ENCODE measurements at regions not wholly inside any gene's neighbourhood (a gene's known extent, or its start where the extent isn't known, plus 50 kb on each side); places are given as distances from the start of the nearest gene placed in this dataset.
A peak's percentile ranks its signal among the peaks of the same experiment; 100 is the strongest.

DNA sequence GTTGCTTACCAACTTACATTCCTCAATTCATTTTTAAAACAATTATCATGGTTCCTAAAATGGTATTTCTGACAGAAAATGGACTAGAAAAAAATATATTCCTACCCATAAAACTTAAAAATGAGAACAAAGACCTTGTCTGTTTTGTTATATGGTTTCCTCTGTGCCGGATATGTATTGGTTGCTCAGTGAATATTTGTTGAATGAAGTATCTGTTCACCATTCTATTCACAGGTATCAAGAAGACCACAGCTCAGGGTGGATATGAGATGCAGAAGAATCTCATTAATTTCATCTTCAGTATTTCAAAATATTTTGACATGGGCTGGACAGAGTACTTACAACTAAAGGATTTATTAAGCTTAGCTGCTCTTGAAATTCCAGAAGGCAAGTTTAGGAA, 58.1 kb downstream of the TUSC7 start:
- no peak for FAIRE-seq
- DNase-seq (ENCODE audit: insufficient read length, low spot score), result no peak

DNA sequence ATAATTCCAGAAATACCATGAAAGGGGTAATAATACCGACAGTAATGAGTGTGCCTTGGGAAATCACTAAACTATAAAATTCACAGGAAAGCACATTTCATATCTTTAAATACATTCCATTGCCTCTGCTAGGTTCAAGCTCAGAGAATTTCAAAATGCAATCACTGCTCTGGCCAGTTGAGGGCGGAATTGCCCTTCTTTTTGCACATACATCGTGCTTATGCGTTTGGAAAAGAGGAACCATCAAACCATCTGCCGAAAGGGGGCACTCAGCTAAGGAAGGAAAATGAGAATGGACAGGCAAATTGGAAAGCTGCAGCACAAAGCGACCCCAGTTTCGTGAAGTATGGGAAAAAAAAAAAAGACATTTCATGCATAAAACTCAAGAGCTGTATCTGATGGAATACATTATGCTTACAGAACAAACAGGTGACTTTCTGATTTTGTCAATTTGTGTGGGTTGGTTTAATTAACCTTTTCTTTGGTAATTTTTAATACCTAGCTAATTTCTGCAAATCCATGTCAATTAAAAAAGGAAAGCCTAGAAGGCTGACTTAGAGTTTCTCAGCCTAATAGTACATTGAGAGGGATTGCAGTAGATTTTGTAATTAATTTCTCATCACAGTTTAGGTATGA, 61.4 kb downstream of the TUSC7 start:
- DNase-seq (ENCODE audit: insufficient read length, low spot score), result peak; percentile 23
- FAIRE-seq, result peak; percentile 96

- no peak for FAIRE-seq
- no peak for DNase-seq (ENCODE audit: insufficient read length, low spot score)
Measured at GRCh38 chr3:116776880-116777785, 67.6 kb downstream of the TUSC7 start.

DNA sequence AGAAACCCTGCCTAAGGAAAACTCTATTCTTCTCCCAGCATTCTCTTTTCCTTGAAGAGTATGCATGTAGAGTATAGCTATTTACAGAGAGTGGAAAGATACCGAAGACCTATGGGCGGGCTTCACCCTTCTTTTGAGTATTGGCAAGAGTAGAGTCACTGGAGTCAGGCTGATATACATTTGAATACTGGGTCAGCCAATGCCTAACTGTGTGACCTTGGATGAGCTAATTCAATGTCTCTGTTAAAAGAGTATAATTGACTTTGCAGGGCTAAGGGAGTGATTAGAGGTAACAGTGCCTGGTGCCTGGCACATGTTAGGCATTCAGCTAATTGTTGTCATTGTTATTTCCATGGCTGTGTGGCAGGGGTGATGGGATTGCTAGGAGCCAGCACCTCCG, 75.6 kb downstream of the TUSC7 start:
- DNase-seq (ENCODE audit: insufficient read length, low spot score) (no peak), FAIRE-seq (no peak)

DNA sequence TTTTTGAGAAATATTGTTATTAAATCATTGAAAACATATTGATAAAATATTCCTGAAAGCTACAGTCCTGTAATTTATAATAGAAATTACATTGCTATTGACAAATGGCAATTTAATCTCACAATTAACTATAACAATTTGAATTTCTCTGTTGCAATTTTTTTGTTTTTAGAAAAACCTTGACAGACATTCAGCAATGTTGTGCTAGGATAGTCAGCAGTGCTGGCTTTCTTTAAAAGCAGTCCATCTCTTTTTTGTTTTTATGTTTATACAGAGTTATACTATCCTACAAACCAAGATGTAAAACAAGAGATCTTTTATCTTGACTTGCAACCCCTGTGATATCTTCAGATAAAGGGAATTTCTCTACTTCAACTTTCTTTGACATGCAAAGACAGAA, 93.1 kb downstream of the TUSC7 start:
- FAIRE-seq (no peak), DNase-seq (ENCODE audit: insufficient read length, low spot score) (no peak)

- FAIRE-seq, result no peak
- DNase-seq (ENCODE audit: insufficient read length, low spot score), result no peak
Measured at GRCh38 chr3:116806351-116806750, 96.8 kb downstream of the TUSC7 start.

DNA sequence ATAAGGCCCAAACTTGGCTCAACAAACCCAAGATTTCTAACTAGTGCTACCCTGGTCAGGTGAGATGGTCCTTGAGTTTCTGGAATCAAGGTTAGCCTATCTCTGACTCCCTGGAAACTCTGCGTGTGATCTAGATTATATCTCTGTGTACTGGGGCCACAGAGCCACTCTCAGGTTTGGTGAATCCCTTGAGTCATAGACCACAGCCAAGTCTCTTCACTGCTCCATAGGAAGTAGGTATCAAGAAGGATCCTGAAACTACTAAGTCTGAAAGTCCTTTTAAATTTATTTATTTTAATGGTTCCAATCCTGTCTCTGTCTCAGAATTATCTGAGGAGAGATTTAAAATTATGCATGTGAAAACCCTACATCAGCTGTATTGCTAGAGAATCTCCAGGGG, 99.1 kb downstream of the TUSC7 start:
- FAIRE-seq, result no peak
- no peak for DNase-seq (ENCODE audit: insufficient read length, low spot score)

DNA sequence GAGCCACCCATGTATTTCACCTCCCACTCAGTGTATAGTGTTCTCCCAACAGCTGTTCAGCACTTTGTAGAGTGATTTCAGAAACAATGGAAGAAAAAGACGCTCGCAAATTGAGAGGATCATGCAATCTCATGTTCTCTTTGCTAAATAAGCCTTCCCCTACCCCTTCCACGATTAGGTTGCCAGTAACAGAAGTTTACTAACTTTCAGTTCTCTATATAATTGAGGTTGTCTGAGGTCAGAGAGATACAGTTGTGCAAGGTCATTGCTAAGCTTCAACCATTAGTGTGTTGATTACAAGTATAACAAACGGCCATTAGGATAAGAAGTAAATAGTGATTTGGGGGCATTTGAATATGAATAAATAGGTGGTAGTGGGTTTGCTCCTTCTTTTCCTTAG, 99.6 kb downstream of the TUSC7 start:
- FAIRE-seq, result no peak
- no peak for DNase-seq (ENCODE audit: insufficient read length, low spot score)

GRCh38 chr3:116811754-116812153, 102.2 kb downstream of the TUSC7 start:
- FAIRE-seq (no peak), DNase-seq (ENCODE audit: insufficient read length, low spot score) (no peak)

GRCh38 chr3:116812949-116813348, 103.4 kb downstream of the TUSC7 start:
- DNase-seq (ENCODE audit: insufficient read length, low spot score) (no peak), FAIRE-seq (no peak)

DNA sequence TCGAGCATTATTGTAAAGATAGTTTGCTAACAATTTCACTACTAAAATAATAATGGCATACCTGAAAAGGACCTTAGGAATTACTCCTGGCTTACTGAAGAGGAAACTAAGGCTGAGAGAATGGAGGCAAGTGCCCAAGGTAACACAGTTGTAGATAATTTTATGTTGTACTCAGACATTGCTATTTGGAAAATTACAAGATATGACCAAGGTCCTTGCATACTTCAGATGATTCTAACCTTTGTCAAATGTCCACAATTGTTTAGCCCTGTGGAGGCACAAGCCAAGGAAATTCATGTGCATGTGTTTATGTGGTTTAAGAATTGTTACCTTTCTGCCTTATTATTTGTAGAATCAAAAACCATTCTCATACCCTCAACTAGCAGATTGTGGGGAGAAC, 105.7 kb downstream of the TUSC7 start:
- FAIRE-seq (no peak), DNase-seq (ENCODE audit: insufficient read length, low spot score) (no peak)

GRCh38 chr3:116815831-116816588, 106.4 kb downstream of the TUSC7 start:
- FAIRE-seq (no peak), DNase-seq (ENCODE audit: insufficient read length, low spot score) (no peak)

- DNase-seq (ENCODE audit: insufficient read length, low spot score) (no peak), FAIRE-seq (no peak)
Measured at GRCh38 chr3:116821371-116821770, 111.8 kb downstream of the TUSC7 start.

DNA sequence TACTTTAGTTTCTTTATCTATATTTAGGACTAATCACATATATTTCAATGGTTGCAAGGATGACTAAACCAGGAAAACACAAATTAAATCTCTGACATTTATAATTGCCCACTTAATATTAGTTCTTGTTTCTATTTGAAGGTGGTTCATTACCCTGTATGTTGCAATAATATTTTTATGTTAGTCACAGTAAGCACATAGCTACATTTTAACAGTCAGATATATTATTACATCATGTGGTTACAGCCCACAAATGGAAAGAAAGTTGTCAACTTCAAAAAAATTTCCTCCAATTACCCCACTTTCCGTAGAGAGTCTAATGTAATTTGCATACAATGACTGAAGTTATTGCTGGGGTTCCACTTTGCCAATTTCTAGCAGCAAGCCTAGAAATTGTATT, 114.6 kb downstream of the TUSC7 start:
- no peak for DNase-seq (ENCODE audit: insufficient read length, low spot score)
- no peak for FAIRE-seq

- FAIRE-seq (no peak), DNase-seq (ENCODE audit: insufficient read length, low spot score) (no peak)
Measured at GRCh38 chr3:116833202-116833601, 123.6 kb downstream of the TUSC7 start.

DNA sequence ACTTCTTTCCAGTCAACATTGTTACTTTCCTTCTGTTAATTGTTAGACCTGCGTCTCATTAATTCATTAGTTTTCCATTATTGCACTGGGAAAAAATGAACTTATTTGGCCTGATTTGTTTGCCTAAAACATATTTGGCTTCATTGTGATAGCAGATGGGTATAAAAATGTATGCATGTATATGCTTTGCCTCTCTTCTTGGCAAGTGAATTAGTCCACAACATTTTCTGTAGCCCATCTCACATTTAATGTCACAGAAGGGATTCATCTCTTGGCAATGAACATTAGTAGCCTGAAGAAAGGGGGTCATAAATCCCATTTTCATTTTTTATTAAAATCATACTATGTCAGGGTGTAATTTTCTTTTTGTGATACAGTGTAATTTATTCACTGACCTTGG, 125.2 kb downstream of the TUSC7 start:
- FAIRE-seq (no peak), DNase-seq (ENCODE audit: insufficient read length, low spot score) (no peak)

GRCh38 chr3:116835658-116836057, 126.1 kb downstream of the TUSC7 start:
- no peak for FAIRE-seq
- DNase-seq (ENCODE audit: insufficient read length, low spot score), result no peak

DNA sequence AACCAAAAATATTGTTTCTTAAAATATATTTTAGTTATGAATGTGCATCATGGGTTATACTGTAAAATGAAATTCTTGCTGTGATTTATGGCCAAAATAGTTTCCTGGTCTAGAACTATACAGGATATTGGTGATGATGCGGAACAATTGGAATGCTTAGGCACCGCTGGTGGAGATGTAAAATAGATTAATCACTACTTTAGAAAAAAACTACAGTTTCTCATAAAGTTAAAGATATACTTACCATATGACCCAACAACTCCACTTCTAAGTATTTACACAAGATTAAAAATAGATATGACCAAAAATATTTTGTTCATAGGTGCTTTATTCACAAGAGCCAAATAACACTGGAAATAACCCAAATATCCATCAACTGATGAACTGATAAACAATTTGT, 126.7 kb downstream of the TUSC7 start:
- DNase-seq (ENCODE audit: insufficient read length, low spot score) (no peak), FAIRE-seq (no peak)

DNA sequence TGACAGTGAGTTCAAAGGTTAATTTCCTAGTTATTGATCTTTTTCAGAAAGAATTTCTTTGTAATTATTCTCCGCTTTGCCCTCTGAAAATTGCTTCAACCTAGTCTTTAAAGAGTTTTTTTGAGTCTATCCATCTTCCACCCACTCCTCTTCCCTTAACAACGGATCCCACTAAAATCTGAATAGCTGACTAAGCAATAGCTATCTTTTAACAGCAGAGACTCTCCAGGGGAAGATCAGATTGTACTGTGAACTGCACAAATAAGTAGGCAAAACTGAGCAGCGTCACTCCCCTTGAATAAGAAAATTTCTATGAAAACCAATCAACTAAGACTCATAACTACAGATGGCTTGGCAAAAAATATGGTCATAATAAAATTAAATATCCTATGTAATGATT, 127.9 kb downstream of the TUSC7 start:
- DNase-seq (ENCODE audit: insufficient read length, low spot score) (no peak), FAIRE-seq (no peak)

- DNase-seq (ENCODE audit: insufficient read length, low spot score) (no peak), FAIRE-seq (no peak)
Measured at GRCh38 chr3:116841003-116841735, 131.6 kb downstream of the TUSC7 start.
